WTC11 (cell line): ENCODE measurements at regions not wholly inside any gene's neighbourhood (a gene's known extent, or its start where the extent isn't known, plus 50 kb on each side); places are given as distances from the start of the nearest gene placed in this dataset.

Source experiments
- ATAC-seq: fragments of 200-7000 bp; cut with Tn5 transposase; 2 replicates; pipeline ENCODE4 v1.10.0; 2021; ENCODE audit warnings: mild to moderate bottlenecking, moderate library complexity
- CTCF ChIA-PET: fragments of 300-600 bp; sonication (Branson Sonifier 250); formaldehyde crosslinking; loops from one replicate; lab custom pipeline; 2021; ENCODE audit warnings: antibody characterized with exemption; lab: Charles Lee
- POLR2A ChIA-PET: fragments of 350-600 bp; sonication (Branson Sonifier 250); formaldehyde crosslinking; loops from one replicate; lab custom pipeline; 2021; ENCODE audit warnings: antibody characterized with exemption; lab: Charles Lee
- DNase-seq: peaks from one replicate; pipeline ENCODE4 v3.0.0; 2021; ENCODE audit warnings: low spot score
- H3K27ac Mint-ChIP-seq: 2 replicates; pipeline ENCODE4 v1.8.0; 2021; ENCODE audit warnings: mixed read lengths
- H3K27me3 Mint-ChIP-seq: 2 replicates; pipeline ENCODE4 v1.8.0; 2021; ENCODE audit warnings: low read depth, mild to moderate bottlenecking, moderate library complexity, mixed read lengths
- H3K36me3 Mint-ChIP-seq: 2 replicates; pipeline ENCODE4 v1.8.0; 2021; ENCODE audit warnings: mixed read lengths
- H3K4me1 Mint-ChIP-seq: 2 replicates; pipeline ENCODE4 v1.8.0; 2022; ENCODE audit warnings: mixed read lengths
- H3K4me3 Mint-ChIP-seq: 2 replicates; pipeline ENCODE4 v1.8.0; 2021; ENCODE audit warnings: mild to moderate bottlenecking, moderate library complexity, mixed read lengths
- H3K9me3 Mint-ChIP-seq: 2 replicates; pipeline ENCODE4 v1.8.0; 2021; ENCODE audit warnings: mixed read lengths
- ATF1 ChIP-seq: sonication (generic); formaldehyde crosslinking; IDR thresholded peaks from 2 replicates; pipeline ENCODE4 v1.8.1; 2023; ENCODE audit warnings: mild to moderate bottlenecking, moderate library complexity, missing genetic modification reagents
- CREB1 ChIP-seq: sonication (generic); formaldehyde crosslinking; IDR thresholded peaks from 2 replicates; pipeline ENCODE4 v1.8.0; 2023; ENCODE audit warnings: mild to moderate bottlenecking, missing genetic modification reagents
- E2F5 ChIP-seq: sonication (generic); formaldehyde crosslinking; IDR thresholded peaks from 2 replicates; pipeline ENCODE4 v1.8.1; 2022; ENCODE audit warnings: mild to moderate bottlenecking, moderate library complexity, missing genetic modification reagents
- ELF4 ChIP-seq: sonication (generic); formaldehyde crosslinking; IDR thresholded peaks from 2 replicates; pipeline ENCODE4 v1.8.1; 2022; ENCODE audit warnings: low read depth, mild to moderate bottlenecking, moderate library complexity, missing genetic modification reagents
- ESRRA ChIP-seq: sonication (generic); formaldehyde crosslinking; IDR thresholded peaks from 2 replicates; pipeline ENCODE4 v1.8.1; 2022; ENCODE audit warnings: mild to moderate bottlenecking, missing genetic modification reagents, borderline replicate concordance
- FOXP1 ChIP-seq: sonication (generic); formaldehyde crosslinking; IDR thresholded peaks from 2 replicates; pipeline ENCODE4 v1.8.0; 2022; ENCODE audit warnings: missing genetic modification reagents, mild to moderate bottlenecking, moderate library complexity, borderline replicate concordance
- GRHL2 ChIP-seq: fragments of 250-450 bp; sonication (Bioruptor Pico); IDR thresholded peaks from 2 replicates; pipeline ENCODE4 v1.8.0; 2022; ENCODE audit warnings: mild to moderate bottlenecking, moderate library complexity; ENCODE audit not compliant: insufficient replicate concordance, severe bottlenecking
- GTF2I ChIP-seq: fragments of 250-450 bp; sonication (Bioruptor Pico); conservative IDR thresholded peaks from 2 replicates; pipeline ENCODE4 v1.4.0; 2021; ENCODE audit warnings: mild to moderate bottlenecking
- KAT7 ChIP-seq: sonication (generic); formaldehyde crosslinking; IDR thresholded peaks from 2 replicates; pipeline ENCODE4 v1.8.1; 2023; ENCODE audit warnings: missing genetic modification reagents, mild to moderate bottlenecking, borderline replicate concordance
- NFE2L1 ChIP-seq: sonication (generic); formaldehyde crosslinking; IDR thresholded peaks from 2 replicates; pipeline ENCODE4 v1.8.1; 2023; ENCODE audit warnings: missing genetic modification reagents
- NR1H2 ChIP-seq: sonication (generic); formaldehyde crosslinking; IDR thresholded peaks from 2 replicates; pipeline ENCODE4 v1.9.0; 2021; ENCODE audit warnings: mild to moderate bottlenecking, moderate library complexity, missing genetic modification reagents
- NR2C2 ChIP-seq: sonication (generic); formaldehyde crosslinking; IDR thresholded peaks from 2 replicates; pipeline ENCODE4 v1.8.0; 2022; ENCODE audit warnings: mild to moderate bottlenecking, missing genetic modification reagents
- SMAD3 ChIP-seq: sonication (generic); formaldehyde crosslinking; IDR thresholded peaks from 2 replicates; pipeline ENCODE4 v1.8.0; 2022; ENCODE audit warnings: missing genetic modification reagents, mild to moderate bottlenecking, borderline replicate concordance
- ZNF416 ChIP-seq: fragments of 250-450 bp; sonication (Bioruptor Pico); IDR thresholded peaks from 2 replicates; pipeline ENCODE4 v1.9.0; 2021; ENCODE audit warnings: mild to moderate bottlenecking, inconsistent platforms
- ZNF425 ChIP-seq: fragments of 250-450 bp; sonication (Bioruptor Pico); conservative IDR thresholded peaks from 2 replicates; pipeline ENCODE4 v1.9.0; 2021; ENCODE audit warnings: mild to moderate bottlenecking
- TF ChIP-seq, protein P1 (sequence below): sonication (generic); formaldehyde crosslinking; IDR thresholded peaks from 2 replicates; pipeline ENCODE4 v1.8.0; 2023; ENCODE audit warnings: mild to moderate bottlenecking, missing genetic modification reagents
- TF ChIP-seq, protein P2 (sequence below): sonication (generic); formaldehyde crosslinking; IDR thresholded peaks from 2 replicates; pipeline ENCODE4 v1.8.1; 2023; ENCODE audit warnings: mild to moderate bottlenecking, missing genetic modification reagents, borderline replicate concordance
- TF ChIP-seq, protein P3 (sequence below): fragments of 250-450 bp; sonication (Bioruptor Pico); IDR thresholded peaks from 2 replicates; pipeline ENCODE4 v1.9.0; 2021; ENCODE audit warnings: mild to moderate bottlenecking, borderline replicate concordance

GRCh38 chr1:98352378-98352777, 309.1 kb upstream of the SNX7 start (continued):
- TF ChIP-seq, protein P1, sequence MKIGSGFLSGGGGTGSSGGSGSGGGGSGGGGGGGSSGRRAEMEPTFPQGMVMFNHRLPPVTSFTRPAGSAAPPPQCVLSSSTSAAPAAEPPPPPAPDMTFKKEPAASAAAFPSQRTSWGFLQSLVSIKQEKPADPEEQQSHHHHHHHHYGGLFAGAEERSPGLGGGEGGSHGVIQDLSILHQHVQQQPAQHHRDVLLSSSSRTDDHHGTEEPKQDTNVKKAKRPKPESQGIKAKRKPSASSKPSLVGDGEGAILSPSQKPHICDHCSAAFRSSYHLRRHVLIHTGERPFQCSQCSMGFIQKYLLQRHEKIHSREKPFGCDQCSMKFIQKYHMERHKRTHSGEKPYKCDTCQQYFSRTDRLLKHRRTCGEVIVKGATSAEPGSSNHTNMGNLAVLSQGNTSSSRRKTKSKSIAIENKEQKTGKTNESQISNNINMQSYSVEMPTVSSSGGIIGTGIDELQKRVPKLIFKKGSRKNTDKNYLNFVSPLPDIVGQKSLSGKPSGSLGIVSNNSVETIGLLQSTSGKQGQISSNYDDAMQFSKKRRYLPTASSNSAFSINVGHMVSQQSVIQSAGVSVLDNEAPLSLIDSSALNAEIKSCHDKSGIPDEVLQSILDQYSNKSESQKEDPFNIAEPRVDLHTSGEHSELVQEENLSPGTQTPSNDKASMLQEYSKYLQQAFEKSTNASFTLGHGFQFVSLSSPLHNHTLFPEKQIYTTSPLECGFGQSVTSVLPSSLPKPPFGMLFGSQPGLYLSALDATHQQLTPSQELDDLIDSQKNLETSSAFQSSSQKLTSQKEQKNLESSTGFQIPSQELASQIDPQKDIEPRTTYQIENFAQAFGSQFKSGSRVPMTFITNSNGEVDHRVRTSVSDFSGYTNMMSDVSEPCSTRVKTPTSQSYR (CRISPR knock-in tag): no peak
- TF ChIP-seq FOXP1 (CRISPR knock-in tag) (no peak), SMAD3 (no peak), NR2C2 (CRISPR knock-in tag) (no peak), NFE2L1 (CRISPR knock-in tag) (no peak), NR1H2 (CRISPR knock-in tag) (no peak)
- TF ChIP-seq, protein P2, sequence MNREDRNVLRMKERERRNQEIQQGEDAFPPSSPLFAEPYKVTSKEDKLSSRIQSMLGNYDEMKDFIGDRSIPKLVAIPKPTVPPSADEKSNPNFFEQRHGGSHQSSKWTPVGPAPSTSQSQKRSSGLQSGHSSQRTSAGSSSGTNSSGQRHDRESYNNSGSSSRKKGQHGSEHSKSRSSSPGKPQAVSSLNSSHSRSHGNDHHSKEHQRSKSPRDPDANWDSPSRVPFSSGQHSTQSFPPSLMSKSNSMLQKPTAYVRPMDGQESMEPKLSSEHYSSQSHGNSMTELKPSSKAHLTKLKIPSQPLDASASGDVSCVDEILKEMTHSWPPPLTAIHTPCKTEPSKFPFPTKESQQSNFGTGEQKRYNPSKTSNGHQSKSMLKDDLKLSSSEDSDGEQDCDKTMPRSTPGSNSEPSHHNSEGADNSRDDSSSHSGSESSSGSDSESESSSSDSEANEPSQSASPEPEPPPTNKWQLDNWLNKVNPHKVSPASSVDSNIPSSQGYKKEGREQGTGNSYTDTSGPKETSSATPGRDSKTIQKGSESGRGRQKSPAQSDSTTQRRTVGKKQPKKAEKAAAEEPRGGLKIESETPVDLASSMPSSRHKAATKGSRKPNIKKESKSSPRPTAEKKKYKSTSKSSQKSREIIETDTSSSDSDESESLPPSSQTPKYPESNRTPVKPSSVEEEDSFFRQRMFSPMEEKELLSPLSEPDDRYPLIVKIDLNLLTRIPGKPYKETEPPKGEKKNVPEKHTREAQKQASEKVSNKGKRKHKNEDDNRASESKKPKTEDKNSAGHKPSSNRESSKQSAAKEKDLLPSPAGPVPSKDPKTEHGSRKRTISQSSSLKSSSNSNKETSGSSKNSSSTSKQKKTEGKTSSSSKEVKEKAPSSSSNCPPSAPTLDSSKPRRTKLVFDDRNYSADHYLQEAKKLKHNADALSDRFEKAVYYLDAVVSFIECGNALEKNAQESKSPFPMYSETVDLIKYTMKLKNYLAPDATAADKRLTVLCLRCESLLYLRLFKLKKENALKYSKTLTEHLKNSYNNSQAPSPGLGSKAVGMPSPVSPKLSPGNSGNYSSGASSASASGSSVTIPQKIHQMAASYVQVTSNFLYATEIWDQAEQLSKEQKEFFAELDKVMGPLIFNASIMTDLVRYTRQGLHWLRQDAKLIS: no peak

GRCh38 chr1:98351561-98351960, 310.0 kb upstream of the SNX7 start:
- Mint-ChIP-seq H3K36me3 (no peaks in the 10 kb centered on the region), H3K4me1 (no peaks in the 10 kb centered on the region), H3K27ac (no peak overlapping the region), H3K9me3 (no peaks in the 10 kb centered on the region), H3K27me3 (no peaks in the 10 kb centered on the region; the same call in 1 of the 2 replicates), H3K4me3 (no peak overlapping the region)
- POLR2A ChIA-PET: no interaction called here
- no peak for ATAC-seq
- DNase-seq: no peak
- CTCF ChIA-PET: no interaction called here
- TF ChIP-seq GRHL2 (CRISPR knock-in tag) (no peak), ESRRA (no peak), ZNF416 (CRISPR knock-in tag) (no peak), ELF4 (no peak), ZNF425 (no peak), CREB1 (CRISPR knock-in tag) (no peak), ATF1 (no peak), E2F5 (CRISPR knock-in tag) (no peak), GTF2I (no peak), KAT7 (no peak)
- TF ChIP-seq, protein P2: no peak
- TF ChIP-seq, protein P3, sequence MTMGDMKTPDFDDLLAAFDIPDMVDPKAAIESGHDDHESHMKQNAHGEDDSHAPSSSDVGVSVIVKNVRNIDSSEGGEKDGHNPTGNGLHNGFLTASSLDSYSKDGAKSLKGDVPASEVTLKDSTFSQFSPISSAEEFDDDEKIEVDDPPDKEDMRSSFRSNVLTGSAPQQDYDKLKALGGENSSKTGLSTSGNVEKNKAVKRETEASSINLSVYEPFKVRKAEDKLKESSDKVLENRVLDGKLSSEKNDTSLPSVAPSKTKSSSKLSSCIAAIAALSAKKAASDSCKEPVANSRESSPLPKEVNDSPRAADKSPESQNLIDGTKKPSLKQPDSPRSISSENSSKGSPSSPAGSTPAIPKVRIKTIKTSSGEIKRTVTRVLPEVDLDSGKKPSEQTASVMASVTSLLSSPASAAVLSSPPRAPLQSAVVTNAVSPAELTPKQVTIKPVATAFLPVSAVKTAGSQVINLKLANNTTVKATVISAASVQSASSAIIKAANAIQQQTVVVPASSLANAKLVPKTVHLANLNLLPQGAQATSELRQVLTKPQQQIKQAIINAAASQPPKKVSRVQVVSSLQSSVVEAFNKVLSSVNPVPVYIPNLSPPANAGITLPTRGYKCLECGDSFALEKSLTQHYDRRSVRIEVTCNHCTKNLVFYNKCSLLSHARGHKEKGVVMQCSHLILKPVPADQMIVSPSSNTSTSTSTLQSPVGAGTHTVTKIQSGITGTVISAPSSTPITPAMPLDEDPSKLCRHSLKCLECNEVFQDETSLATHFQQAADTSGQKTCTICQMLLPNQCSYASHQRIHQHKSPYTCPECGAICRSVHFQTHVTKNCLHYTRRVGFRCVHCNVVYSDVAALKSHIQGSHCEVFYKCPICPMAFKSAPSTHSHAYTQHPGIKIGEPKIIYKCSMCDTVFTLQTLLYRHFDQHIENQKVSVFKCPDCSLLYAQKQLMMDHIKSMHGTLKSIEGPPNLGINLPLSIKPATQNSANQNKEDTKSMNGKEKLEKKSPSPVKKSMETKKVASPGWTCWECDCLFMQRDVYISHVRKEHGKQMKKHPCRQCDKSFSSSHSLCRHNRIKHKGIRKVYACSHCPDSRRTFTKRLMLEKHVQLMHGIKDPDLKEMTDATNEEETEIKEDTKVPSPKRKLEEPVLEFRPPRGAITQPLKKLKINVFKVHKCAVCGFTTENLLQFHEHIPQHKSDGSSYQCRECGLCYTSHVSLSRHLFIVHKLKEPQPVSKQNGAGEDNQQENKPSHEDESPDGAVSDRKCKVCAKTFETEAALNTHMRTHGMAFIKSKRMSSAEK (CRISPR knock-in tag): no peak
